ENCODE measurements at regions not wholly inside any gene's neighbourhood (a gene's known extent, or its start where the extent isn't known, plus 50 kb on each side); places are given as distances from the start of the nearest gene placed in this dataset.

DNA sequence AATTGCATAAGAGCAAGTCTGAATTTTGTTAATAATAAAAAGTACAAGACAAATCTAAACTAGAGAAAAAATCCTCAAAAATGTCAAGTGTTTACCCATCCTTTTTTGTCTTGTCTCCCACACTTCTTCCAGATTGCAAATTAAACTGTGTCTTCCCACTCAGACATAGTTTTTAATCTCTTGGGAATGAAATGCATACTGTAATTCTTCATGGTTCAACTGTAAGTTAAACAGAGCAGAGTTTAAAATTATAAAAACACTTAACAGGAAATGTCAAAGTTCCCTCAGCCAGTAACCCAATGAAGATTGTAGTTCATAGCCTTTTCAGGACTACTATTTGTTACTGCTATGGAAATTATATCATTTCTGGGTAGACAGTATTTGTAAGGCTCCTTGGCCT lies 171.8 kb downstream of the UBE2E3 start:
- no peak for DNase-seq

DNA sequence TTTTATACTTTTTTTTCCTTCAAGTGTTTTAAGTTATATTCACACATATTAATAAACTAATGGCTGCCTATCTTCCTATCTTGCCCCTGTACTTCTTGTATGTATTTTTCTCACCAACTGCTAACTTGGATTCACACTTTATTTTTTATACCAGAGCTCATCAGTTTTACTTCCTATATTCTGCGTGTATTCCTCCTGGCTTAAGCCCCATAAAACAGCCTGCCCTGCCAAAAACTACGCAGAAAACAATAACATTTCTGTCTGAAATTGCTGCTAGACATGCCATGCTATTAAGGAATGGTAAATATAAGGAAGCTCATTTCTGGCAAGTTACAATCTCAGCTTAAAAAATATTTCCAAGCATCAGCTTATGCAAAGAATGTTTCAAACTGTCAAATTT lies 172.3 kb downstream of the UBE2E3 start:
- DNase-seq = no peak

DNA sequence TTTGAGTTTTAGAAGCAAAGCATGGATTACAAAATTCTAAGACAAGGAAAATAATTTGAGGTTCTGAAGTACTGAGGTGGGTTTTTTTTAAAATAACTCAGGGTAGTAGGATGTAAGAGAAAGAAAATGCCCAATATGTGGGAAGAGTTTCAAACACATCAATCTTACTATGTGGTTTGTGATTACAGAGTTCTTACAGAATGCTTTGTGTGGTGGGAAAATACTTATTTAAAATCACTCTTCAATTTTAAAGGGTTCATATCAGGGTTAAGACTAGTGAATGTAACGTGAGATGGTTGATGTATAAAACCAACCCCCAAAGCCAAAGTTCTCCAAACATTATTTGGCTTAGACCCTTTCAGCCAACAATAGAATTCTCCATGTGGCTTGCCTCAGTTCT lies 173.5 kb downstream of the UBE2E3 start:
- DNase-seq = no peak

DNA sequence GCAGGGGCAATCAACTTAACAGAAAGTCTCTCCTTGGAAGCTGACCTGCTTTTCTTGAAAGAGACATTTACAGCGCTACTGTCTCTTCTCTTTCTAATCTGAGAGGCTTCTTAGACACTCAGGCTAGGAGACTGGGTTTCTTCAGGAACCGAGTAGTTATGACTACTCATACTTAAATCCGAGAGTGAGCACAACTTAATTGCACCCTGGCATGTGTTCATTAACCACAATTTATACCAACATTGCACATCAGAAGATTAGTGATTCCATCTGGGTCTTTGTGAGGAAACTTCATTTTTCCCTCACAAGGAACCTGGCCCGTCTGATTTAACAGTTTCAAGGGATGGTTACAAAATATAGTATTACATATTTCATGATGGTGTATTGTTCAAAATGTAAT lies 176.9 kb downstream of the UBE2E3 start:
- no peak for DNase-seq

DNA sequence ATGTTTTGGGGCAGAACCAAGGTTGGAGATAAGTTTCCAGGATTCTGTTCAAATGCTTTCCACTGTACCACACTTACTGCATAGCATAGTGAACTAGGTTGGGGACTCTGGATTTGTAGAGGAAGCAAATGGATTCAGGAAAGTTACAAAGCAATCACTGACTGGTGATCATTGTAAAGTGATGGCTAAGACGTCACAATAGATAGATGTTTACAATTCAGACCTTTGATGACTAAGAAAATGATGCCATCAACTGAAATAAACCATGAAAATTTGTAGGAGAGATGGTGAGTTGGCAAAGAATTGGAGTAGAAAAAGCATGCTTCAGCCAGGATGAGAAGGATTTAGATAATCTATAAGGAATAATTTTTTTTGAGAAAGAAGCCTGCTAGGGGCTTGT lies 178.0 kb downstream of the UBE2E3 start:
- no peak for DNase-seq

DNA sequence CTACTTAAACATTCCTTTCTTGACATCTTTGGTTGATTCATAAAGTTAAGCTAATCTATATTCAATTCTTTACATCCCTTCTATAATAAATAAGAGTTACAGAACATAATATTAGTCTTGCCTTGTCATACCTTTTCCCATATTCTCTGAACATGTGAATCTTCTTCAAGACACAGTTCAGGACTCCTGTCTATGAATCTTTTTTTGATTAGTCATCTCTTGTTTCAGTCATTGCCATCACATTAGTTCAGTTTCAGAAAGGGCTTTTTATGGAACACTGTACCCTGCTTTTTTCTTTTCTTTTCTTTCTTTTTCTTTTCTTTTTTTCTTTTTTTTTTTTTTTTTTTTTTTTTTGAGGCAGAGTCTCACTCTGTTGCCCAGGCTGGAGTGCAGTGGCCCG lies 181.2 kb downstream of the UBE2E3 start:
- no peak for DNase-seq

DNA sequence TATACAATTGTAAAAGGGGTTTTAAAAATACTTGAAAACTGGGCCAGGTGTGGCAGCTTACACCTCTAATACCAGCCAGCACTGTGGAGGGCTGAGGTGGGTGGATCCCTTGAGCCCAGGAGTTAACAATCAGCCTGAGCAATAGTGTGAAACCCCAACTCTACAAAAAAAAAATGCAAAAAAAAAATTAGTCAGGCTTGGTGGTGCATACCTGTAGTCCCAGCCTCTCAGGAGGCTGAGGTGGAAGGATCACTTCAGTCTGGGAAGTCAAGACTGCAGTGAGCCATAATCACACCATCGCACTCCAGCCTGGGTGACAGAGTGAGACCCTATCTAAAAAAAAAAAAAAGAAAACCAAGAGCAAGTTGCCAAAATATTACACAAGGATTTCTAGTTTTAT lies 182.7 kb downstream of the UBE2E3 start:
- DNase-seq = no peak

DNA sequence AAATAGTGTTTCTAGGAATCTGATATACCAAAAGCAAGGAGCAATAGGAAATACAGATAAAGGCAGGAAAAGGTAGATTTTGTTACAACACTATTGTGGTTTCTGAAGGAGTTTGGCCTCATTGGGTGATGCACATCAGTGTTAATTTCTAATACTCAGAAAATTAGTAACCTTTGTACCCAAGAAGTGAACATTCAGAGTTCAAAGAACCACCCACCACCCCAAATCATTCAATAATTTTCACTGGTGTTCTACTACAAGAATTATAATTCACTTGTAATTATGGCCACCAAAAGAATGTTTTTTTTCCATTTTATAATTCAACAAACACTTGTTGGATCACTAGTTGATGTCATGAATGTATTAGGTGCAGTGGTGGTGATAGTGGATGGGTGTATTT lies 183.3 kb downstream of the UBE2E3 start:
- DNase-seq = no peak

DNA sequence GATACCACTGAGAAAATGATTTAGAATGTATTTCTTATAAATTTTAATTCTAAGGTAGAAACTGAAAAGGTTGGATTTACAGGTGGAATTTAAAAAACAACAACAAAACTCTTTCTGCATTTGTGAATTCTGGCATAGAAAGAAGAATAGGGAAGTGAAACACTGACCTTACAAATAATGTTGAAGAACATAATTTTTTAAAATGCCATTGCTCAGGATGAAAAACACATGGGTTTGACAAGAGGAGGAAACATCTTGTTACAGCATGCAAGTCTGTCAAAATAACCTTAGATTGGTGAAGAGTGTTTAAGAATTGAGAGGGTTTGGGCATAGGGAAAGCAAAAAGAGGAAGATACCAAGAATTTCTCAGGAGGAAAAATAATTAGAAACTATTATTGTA lies 184.3 kb downstream of the UBE2E3 start:
- DNase-seq = no peak

DNA sequence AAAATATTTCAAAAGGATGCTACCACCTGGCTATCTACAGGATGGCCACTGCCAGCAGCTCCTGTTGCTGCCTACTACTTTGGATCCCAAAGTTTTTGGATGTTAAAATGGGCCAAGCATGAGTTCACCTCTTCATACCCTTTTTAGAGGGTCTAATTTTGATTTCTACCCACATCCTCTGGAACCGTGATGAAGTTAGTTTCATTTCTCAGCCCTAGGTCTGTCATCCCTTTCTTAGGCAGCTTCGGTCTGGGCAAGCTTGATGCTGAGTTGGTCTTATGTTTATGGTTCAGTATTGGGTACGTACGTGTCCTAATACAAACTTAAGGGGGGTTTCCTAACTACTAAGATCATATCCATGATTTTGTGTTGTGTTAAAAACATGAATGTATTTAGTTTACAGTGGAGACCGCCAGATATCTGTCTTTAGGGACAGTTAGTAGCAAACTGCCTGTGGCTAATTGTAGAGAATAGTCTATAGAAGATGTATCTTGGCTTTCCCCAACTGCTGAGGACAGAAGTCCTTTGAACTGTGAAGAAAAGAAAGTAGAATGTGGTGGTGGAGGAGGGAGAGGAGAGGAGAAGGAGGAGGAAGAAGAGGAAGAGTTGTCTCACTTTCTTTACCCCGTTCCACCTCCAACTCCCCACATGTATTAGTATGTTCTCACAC lies 184.9 kb downstream of the UBE2E3 start:
- no peak for DNase-seq

DNA sequence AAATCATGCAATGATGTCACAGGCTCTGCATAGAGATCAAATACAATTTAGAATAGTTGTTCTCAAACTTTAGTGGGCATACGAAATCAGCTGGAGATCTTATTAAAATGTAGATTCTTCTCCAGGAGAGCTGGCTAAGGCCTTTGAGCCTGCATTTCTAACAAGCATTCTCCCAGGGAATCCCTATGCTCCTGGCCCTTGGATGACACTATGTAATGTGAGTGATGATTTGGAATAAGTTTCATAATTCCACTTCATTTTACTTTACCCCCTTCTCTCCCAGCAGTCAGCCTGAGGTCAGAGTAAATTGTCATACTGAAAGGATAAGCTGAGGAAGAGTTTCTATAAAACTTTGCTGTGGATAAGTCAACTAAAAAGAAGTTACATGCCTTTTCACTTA lies 189.1 kb downstream of the UBE2E3 start:
- DNase-seq = peak; percentile 3

DNA sequence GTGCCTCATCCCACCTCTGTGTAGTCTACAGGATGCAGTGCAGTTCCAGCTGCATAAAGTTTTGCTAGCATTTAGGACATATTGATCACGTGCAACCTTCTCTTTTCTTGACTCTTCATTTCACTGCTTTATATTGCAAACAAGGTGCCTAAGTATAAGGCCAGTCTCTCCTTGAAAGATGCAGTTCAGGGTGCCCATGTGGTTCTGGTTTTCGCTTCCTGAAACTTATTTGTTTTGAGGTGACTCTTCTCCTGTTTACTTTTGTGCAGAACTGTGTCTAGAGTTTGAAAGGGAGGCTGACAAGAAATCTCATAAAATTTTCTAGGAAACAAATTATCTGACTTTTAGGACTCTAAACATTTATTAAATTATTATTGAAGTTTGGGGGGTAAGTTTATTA lies 189.9 kb downstream of the UBE2E3 start:
- DNase-seq = no peak

DNA sequence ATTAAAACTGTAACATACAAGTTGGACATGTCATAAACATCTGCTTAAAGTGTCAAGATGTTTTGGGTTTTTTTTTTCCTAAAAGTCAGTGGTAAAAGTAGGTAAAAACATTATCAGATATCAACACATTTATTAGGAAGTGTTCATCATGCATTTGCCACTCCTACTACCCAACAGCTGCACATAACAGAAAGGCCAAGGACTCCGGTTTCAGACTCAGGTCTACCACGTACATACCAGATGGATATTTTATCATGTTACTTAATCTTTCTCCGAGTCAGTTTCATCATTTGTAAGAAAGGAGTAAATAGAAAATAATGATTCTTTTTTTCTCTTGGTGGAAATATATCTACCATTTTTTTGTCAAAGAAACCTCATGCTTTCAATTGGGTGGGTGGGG lies 192.3 kb downstream of the UBE2E3 start:
- no peak for DNase-seq

DNA sequence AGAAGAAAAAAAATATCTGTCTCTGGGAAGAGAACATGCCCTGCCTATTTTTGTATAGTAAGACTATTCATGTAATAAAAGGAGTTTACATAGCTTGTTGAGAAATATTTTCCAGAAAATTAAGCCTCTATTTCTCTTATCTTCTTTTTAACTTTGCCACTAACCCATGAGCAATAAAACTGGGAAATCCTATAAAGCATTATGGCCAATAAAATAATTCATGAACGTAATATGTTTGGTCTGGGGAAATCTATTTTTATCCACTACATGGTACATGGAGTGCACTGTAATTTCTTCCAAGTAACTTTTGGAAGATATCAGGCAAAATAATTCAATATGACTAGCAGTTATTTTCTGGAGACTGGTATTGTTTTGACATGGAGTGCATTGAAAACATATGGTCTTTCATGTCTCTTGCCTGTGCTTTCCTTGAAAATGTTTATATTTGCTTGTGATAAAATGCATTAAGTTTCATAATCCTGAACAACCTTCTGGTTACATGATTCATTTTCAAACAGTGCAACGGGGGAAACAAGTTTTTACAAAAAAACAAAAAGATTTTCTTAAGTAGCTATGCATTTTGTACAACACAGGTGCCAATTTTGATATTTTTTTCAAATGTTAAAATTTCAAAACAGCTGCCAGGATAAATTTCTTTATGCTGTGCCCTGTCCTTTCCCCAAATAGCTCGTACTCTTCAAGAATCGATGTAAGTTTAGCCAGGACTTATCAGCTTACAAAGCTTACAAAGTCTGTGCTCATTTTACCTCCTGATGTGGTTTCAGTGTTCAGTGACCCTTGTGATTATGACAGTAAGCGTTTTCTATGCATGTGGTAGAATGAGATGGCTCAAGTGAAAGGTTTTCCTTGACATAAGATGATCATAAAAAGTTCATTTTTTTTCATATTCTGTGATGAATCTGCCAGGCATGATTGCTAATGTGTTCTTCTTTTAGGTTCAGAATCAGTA lies 194.5 kb downstream of the UBE2E3 start:
- no peak for DNase-seq

DNA sequence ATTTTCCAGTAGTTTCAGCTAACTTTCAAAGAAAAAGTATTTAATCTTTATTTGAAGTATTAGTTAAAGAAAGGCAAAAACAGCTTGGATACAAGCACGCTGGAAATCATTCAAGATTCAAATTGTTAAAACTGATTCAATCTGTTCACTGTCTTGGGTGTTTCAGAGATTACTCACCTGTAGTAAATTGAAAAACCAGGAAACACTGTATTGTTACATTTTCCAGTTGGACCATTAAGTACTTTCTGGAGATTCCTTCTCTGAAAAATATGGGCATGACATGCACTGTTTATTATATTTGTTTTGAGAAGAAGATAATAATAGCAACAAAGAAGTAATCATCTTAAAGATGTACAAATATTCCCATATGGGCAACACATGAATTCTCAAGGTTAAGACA lies 196.1 kb downstream of the UBE2E3 start:
- DNase-seq = no peak

DNA sequence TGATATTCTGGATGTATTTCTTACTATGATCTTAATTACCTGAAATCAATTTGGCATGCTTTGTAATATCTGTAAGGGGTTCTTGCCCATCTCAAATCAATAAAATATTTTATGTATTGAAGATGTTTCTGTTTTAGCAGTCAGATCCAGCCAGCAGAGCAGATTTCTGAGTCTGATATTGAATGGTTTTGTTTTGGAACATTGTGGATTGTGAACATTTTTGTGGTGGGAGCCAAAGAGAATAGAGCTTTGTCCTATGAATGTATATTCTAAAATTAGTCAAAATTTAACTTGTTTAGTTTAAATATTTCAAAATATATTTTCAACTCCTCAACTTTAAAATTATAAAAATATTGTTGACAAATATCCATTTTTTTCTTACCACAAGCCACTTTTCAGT lies 197.0 kb downstream of the UBE2E3 start:
- DNase-seq = no peak

DNA sequence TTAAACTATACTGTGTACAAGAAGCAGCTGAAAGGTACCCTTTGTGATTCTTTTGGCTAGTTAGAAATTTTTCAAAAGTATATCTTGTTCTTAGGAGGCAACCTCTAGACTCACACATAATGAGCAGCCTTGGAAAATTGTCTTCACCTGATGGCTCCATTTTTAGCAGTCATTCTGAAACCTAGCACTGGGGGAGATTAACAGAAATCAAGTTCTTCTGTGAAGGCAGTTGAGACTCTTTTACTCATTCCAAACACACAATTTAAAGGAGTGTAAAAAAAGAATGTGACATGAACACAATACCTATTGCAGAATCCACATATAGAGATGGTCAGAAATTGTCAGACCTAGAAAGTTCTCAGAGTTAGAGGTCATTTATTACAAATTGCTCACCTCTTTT lies 197.7 kb downstream of the UBE2E3 start:
- no peak for DNase-seq

DNA sequence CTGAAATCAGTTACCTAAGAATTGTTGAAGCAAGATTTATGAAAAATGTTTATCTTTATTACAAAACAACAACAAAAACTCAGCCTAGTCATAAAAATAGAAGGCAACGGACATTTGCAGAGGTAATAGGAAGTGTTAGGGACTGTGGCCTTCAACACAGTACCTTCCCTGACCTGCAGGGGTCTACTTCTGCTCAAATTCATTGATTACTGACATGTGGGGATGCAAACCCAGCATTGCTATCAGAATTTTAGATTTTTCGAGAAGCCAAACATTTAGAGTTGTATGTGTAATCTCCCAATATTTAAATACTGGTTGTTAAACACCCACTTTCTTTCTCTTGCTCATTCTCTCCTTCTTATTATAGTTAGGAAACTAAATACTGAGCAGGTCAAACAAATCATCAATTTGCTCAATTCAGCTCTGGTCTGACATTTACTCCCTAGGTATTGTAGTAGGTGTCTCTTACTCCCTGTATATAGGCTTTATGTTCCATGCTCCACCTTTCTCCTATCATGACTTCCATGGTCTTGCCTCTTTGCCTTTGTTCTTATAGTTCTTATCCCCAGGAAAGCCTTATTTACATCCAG lies 198.5 kb downstream of the UBE2E3 start:
- peak; percentile 23 for DNase-seq

DNA sequence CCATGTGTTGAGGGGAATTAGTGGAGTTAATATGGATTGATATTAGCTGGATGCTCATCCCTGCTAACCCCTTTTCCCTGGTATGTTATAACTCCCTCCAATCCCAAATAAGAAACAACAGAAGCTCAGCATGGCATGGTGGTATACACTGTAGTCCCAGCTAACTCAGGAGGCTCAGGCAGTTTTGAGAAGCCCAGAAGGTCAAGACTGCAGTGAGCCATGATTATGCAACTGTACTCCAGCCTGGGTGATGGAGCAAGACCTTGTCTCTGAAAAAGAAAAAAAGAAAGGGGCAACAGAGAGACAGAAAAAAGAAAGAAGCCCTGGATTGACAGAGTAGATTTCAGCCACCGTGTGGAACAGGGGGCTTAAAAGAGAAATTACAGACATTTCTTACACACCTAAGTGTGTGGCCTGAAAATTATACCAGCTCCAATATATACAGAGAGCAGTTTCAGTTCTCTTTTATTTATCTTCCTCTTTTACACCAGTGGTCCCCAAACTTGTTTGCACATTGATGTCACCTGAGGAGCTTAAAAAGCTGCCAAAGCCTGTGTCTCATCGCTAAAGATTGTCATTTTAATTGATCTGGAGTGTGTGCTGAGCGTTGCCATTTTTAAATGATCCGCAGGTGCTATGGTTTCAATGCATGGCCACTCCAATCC lies 203.6 kb downstream of the UBE2E3 start:
- no peak for DNase-seq

DNA sequence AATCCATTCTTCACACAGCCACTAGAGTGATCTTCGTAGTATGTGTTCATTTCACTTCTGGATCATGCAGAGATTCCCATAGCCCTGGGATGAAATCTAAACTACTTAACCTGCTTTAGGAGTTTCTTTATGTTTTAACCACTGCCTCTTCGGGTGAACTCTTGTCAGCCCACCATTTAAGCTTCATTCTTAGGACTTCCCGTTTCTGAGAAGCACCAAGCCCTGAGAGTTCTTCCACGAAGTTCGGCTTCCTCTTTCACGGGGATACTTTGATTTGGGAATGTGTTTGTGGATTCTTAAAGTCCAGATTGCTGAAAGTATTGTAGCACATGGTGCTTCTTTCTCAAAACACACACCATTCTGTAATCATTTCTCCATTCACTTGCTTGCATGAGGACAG lies 205.0 kb downstream of the UBE2E3 start:
- DNase-seq = no peak

DNA sequence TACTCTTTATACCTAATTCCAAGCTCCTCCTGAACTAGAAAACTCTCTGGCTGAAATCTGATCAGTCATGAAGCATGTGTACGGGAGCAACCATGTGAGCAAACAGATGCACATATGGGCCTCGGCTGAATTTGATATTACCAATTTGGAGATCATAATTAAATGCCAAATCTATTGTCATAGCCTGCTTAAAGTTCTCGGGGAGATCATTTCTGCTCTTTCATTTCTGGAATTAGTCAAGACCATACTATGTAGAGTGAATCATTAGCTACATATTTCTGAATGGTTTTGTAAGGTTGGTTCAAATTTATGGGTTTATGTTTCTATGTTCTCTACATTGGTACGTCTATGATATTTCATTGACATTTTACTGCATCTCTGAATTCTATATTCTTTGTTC lies 205.5 kb downstream of the UBE2E3 start:
- peak; percentile 41 for DNase-seq

DNA sequence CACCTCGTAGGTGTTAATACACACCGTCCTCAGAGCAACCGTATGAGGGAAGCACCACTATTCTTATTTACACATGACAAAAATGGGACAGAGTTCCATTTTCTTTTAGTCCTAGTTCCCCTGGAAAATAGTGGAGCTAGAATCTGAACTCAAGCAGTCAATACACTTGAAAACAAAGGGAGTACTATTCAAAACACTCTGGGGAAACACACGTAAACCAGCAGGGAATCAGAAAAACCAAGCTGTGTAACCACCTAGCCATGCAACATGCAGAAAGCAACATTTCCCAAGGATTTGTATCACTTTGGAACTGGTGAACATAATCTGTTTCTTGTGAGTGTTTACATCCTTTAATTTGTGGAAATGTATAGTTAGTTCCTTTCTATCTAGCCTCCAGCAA lies 208.2 kb downstream of the UBE2E3 start:
- DNase-seq = no peak

DNA sequence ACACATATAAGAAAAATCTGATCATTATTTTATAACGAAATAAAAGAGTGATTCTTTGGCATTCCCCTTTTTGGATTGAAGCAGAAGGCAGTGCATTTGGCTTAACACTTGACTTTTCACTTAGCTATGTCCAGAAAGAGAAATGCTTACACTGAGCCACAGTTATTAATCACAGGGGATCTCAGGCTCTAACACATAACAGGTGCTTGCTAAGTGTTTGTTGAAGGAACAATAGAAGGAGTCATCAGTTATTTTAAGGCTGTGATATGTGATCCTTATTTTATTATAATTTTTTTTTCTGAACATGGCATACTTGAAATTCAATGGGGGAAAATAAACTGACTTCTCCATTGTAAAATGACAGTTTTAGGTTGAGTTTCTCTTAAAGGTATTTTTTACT lies 209.5 kb downstream of the UBE2E3 start:
- DNase-seq = no peak

DNA sequence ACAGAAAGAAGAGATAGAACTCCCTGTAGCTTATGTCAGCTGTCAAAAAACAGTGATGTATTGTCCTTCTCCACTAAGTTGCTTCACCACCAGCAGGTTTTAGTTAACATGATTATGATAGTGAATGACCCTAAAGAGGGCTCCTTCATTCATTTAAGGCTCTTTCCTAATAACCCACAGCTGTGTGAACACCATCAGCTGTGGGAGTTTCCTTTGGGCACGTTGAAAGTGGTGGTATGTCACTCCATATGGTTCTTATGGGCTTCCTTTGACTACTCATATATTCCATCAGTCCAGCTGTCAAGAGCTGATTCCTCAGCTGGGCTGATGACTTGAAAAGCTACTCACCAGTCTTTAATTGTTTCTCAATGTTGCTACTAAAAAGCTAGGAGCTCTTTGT lies 210.3 kb downstream of the UBE2E3 start:
- DNase-seq = no peak
